ENCODE measurements at regions not wholly inside any gene's neighbourhood (a gene's known extent, or its start where the extent isn't known, plus 50 kb on each side); places are given as distances from the start of the nearest gene placed in this dataset.
"Not testable (repeated sequence)": the region's sequence is repeated elsewhere in the genome, so short reads cannot be mapped to it uniquely, and the experiment has no call there.

- Histone ChIP-seq H3K27ac (ENCODE audit: low read length) (no peak overlapping the region), H3K4me2 (ENCODE audit: insufficient read depth, low read length) (no peak overlapping the region), H3K36me3 (ENCODE audit: insufficient read depth, low read length) (no peaks in the 10 kb centered on the region), H3K27me3 (ENCODE audit: insufficient read depth, low read length, poor library complexity) (no peaks in the 10 kb centered on the region), H3K9ac (ENCODE audit: low read depth, low read length) (no peak overlapping the region), H3K79me2 (ENCODE audit: insufficient read depth, low read length) (no peaks in the 10 kb centered on the region), H3K9me3 (ENCODE audit: insufficient read depth, low read length, severe bottlenecking) (no peaks in the 10 kb centered on the region), H2AFZ (ENCODE audit: low read depth, low read length) (no peak overlapping the region), H4K20me1 (ENCODE audit: insufficient read depth, low read length) (no peaks in the 10 kb centered on the region), H3K4me3 (ENCODE audit: low read depth in 1 of 2, low read length in 2 of 2) (no peak overlapping the region), H3K4me1 (ENCODE audit: insufficient read depth, low read length) (no peaks in the 10 kb centered on the region)
- DNase-seq (no peak), ATAC-seq (ENCODE audit: insufficient read depth, low read depth) (no peak)
- no peak for TF ChIP-seq EZH2 (IDR thresholded peaks at IDR 0.05; ENCODE audit: borderline replicate concordance, low read depth, low read length, severe bottlenecking)
- TF ChIP-seq CTCF (IDR thresholded peaks at IDR 0.05; ENCODE audit: borderline replicate concordance, extremely low read depth, low read length, poor library complexity, severe bottlenecking): no peak
Measured at GRCh38 chr3:152688313-152688712, 146.6 kb upstream of the P2RY1 start.

- H4K20me1 ChIP-seq (ENCODE audit: insufficient read depth, low read length); H3K9ac ChIP-seq (ENCODE audit: low read depth, low read length); H3K9me3 ChIP-seq (ENCODE audit: insufficient read depth, low read length, severe bottlenecking); H3K4me2 ChIP-seq (ENCODE audit: insufficient read depth, low read length); H2AFZ ChIP-seq (ENCODE audit: low read depth, low read length); DNase-seq; H3K4me1 ChIP-seq (ENCODE audit: insufficient read depth, low read length); ATAC-seq (ENCODE audit: insufficient read depth, low read depth); H3K36me3 ChIP-seq (ENCODE audit: insufficient read depth, low read length); H3K4me3 ChIP-seq (ENCODE audit: low read depth in 1 of 2, low read length in 2 of 2); H3K27me3 ChIP-seq (ENCODE audit: insufficient read depth, low read length, poor library complexity); H3K27ac ChIP-seq (ENCODE audit: low read length); H3K79me2 ChIP-seq (ENCODE audit: insufficient read depth, low read length): not testable (repeated sequence)
Measured at GRCh38 chr3:152692326-152692725, 142.6 kb upstream of the P2RY1 start.

GRCh38 chr3:152693521-152694250 is 141.2 kb upstream of the P2RY1 start:
- not testable (repeated sequence) for ATAC-seq (ENCODE audit: insufficient read depth, low read depth); H3K27ac ChIP-seq (ENCODE audit: low read length); H3K4me2 ChIP-seq (ENCODE audit: insufficient read depth, low read length); H3K9me3 ChIP-seq (ENCODE audit: insufficient read depth, low read length, severe bottlenecking); H4K20me1 ChIP-seq (ENCODE audit: insufficient read depth, low read length); DNase-seq; H3K4me1 ChIP-seq (ENCODE audit: insufficient read depth, low read length); H2AFZ ChIP-seq (ENCODE audit: low read depth, low read length); H3K79me2 ChIP-seq (ENCODE audit: insufficient read depth, low read length); H3K27me3 ChIP-seq (ENCODE audit: insufficient read depth, low read length, poor library complexity); H3K4me3 ChIP-seq (ENCODE audit: low read depth in 1 of 2, low read length in 2 of 2); H3K9ac ChIP-seq (ENCODE audit: low read depth, low read length); H3K36me3 ChIP-seq (ENCODE audit: insufficient read depth, low read length)

GRCh38 chr3:152695840-152696239 is 139.1 kb upstream of the P2RY1 start:
- Histone ChIP-seq H4K20me1 (ENCODE audit: insufficient read depth, low read length) (no peaks in the 10 kb centered on the region), H3K9me3 (ENCODE audit: insufficient read depth, low read length, severe bottlenecking) (no peaks in the 10 kb centered on the region), H3K4me1 (ENCODE audit: insufficient read depth, low read length) (no peaks in the 10 kb centered on the region), H3K4me2 (ENCODE audit: insufficient read depth, low read length) (no peak overlapping the region), H3K27ac (ENCODE audit: low read length) (no peak overlapping the region), H3K36me3 (ENCODE audit: insufficient read depth, low read length) (no peaks in the 10 kb centered on the region), H3K79me2 (ENCODE audit: insufficient read depth, low read length) (no peaks in the 10 kb centered on the region), H3K9ac (ENCODE audit: low read depth, low read length) (no peak overlapping the region), H3K4me3 (ENCODE audit: low read depth in 1 of 2, low read length in 2 of 2) (no peak overlapping the region), H2AFZ (ENCODE audit: low read depth, low read length) (no peak overlapping the region), H3K27me3 (ENCODE audit: insufficient read depth, low read length, poor library complexity) (no peaks in the 10 kb centered on the region)
- DNase-seq (no peak), ATAC-seq (ENCODE audit: insufficient read depth, low read depth) (no peak)
- no peak for TF ChIP-seq CTCF (IDR thresholded peaks at IDR 0.05; ENCODE audit: borderline replicate concordance, extremely low read depth, low read length, poor library complexity, severe bottlenecking)

Measured in DND-41 (cell line).